ENCODE measurements at regions not wholly inside any gene's neighbourhood (a gene's known extent, or its start where the extent isn't known, plus 50 kb on each side); places are given as distances from the start of the nearest gene placed in this dataset.

DNA sequence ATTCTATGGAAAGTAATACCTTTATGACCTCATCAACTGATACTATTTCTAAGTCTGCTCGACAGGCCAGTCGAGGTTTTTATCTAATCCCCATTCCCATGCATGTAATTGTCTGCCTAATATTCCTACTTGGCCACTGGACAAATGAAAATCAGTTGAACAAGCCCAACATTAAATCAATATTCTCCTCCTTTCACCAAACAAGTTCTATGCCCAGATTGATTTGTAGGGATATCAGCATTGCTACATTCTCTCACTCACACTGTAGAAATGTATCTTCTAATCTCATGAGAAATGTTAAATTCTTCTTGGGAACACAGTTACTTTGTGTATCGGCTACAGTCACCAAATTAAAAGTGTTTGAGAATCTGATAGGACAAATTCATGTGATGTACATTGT is 208.8 kb upstream of the CTNND2 start:
- TF ChIP-seq ZBTB7A (tag by site-specific recombination; IDR thresholded peaks at IDR 0.05; ENCODE audit: low read depth), result no peak
- TF ChIP-seq ZNF549 (tag by site-specific recombination; IDR thresholded peaks at IDR 0.05), result no peak
- TF ChIP-seq, protein P1, sequence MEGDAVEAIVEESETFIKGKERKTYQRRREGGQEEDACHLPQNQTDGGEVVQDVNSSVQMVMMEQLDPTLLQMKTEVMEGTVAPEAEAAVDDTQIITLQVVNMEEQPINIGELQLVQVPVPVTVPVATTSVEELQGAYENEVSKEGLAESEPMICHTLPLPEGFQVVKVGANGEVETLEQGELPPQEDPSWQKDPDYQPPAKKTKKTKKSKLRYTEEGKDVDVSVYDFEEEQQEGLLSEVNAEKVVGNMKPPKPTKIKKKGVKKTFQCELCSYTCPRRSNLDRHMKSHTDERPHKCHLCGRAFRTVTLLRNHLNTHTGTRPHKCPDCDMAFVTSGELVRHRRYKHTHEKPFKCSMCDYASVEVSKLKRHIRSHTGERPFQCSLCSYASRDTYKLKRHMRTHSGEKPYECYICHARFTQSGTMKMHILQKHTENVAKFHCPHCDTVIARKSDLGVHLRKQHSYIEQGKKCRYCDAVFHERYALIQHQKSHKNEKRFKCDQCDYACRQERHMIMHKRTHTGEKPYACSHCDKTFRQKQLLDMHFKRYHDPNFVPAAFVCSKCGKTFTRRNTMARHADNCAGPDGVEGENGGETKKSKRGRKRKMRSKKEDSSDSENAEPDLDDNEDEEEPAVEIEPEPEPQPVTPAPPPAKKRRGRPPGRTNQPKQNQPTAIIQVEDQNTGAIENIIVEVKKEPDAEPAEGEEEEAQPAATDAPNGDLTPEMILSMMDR (tag by site-specific recombination; IDR thresholded peaks at IDR 0.05), result no peak
- TF ChIP-seq KLF7 (tag by site-specific recombination; IDR thresholded peaks at IDR 0.05; ENCODE audit: borderline replicate concordance), result no peak
- TF ChIP-seq ZNF76 (tag by site-specific recombination; IDR thresholded peaks at IDR 0.05; ENCODE audit: borderline replicate concordance, low read depth), result no peak
- TF ChIP-seq, protein P2, sequence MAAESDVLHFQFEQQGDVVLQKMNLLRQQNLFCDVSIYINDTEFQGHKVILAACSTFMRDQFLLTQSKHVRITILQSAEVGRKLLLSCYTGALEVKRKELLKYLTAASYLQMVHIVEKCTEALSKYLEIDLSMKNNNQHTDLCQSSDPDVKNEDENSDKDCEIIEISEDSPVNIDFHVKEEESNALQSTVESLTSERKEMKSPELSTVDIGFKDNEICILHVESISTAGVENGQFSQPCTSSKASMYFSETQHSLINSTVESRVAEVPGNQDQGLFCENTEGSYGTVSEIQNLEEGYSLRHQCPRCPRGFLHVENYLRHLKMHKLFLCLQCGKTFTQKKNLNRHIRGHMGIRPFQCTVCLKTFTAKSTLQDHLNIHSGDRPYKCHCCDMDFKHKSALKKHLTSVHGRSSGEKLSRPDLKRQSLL (tag by site-specific recombination; IDR thresholded peaks at IDR 0.05), result no peak
- TF ChIP-seq, protein P3, sequence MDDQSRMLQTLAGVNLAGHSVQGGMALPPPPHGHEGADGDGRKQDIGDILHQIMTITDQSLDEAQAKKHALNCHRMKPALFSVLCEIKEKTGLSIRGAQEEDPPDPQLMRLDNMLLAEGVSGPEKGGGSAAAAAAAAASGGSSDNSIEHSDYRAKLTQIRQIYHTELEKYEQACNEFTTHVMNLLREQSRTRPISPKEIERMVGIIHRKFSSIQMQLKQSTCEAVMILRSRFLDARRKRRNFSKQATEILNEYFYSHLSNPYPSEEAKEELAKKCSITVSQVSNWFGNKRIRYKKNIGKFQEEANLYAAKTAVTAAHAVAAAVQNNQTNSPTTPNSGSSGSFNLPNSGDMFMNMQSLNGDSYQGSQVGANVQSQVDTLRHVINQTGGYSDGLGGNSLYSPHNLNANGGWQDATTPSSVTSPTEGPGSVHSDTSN (CRISPR knock-in tag; IDR thresholded peaks at IDR 0.05), result no peak
- no peak for TF ChIP-seq ZBTB21 (tag by site-specific recombination; IDR thresholded peaks at IDR 0.05)
- TF ChIP-seq ZNF202 (tag by site-specific recombination; IDR thresholded peaks at IDR 0.05; ENCODE audit: borderline replicate concordance), result no peak
- TF ChIP-seq, protein P4, sequence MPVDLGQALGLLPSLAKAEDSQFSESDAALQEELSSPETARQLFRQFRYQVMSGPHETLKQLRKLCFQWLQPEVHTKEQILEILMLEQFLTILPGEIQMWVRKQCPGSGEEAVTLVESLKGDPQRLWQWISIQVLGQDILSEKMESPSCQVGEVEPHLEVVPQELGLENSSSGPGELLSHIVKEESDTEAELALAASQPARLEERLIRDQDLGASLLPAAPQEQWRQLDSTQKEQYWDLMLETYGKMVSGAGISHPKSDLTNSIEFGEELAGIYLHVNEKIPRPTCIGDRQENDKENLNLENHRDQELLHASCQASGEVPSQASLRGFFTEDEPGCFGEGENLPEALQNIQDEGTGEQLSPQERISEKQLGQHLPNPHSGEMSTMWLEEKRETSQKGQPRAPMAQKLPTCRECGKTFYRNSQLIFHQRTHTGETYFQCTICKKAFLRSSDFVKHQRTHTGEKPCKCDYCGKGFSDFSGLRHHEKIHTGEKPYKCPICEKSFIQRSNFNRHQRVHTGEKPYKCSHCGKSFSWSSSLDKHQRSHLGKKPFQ (tag by site-specific recombination; IDR thresholded peaks at IDR 0.05), result no peak
- TF ChIP-seq, protein P5, sequence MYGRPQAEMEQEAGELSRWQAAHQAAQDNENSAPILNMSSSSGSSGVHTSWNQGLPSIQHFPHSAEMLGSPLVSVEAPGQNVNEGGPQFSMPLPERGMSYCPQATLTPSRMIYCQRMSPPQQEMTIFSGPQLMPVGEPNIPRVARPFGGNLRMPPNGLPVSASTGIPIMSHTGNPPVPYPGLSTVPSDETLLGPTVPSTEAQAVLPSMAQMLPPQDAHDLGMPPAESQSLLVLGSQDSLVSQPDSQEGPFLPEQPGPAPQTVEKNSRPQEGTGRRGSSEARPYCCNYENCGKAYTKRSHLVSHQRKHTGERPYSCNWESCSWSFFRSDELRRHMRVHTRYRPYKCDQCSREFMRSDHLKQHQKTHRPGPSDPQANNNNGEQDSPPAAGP (tag by site-specific recombination; IDR thresholded peaks at IDR 0.05), result no peak
